PC-9 (cell line): ENCODE measurements at regions not wholly inside any gene's neighbourhood (a gene's known extent, or its start where the extent isn't known, plus 50 kb on each side); places are given as distances from the start of the nearest gene placed in this dataset.
"Not testable (repeated sequence)": the region's sequence is repeated elsewhere in the genome, so short reads cannot be mapped to it uniquely, and the experiment has no call there.

Experiments
- BruUV-seq: library from RNA; stranded (reverse); fragments of 400-500 nt; replicated peaks from 2 replicates; lab custom pipeline; 2021; lab: Mats Ljungman, UMichigan
- CTCF ChIA-PET: fragments of 300-600 bp; sonication (Branson Sonifier 250); formaldehyde crosslinking; loops from one replicate; lab custom pipeline; 2022; ENCODE audit warnings: antibody characterized with exemption; lab: Charles Lee
- POLR2A ChIA-PET: fragments of 300-600 bp; sonication (Branson Sonifier 250); formaldehyde crosslinking; loops from one replicate; lab custom pipeline; 2022; ENCODE audit warnings: antibody characterized with exemption; ENCODE audit not compliant: unreplicated experiment; lab: Charles Lee
- DNase-seq, 2 experiments: peaks; one replicate each; pipeline versions ENCODE4 v3.0.0 to v3.0.0-alpha.2; 2015 to 2022; ENCODE audit warnings: mixed read lengths in 1 of 2
- H2AFZ ChIP-seq: fragments of 200-600 bp; sonication (generic); 2 replicates; pipeline ENCODE4 v1.8.1; 2017; ENCODE audit warnings: antibody characterized with exemption
- H3F3A ChIP-seq: fragments of 200-600 bp; sonication (generic); 2 replicates; pipeline ENCODE4 v1.8.1; 2017; ENCODE audit warnings: antibody characterized with exemption, mild to moderate bottlenecking, low read depth; ENCODE audit not compliant: insufficient read depth
- H3K27ac ChIP-seq: fragments of 200-600 bp; sonication (generic); 2 replicates; pipeline ENCODE4 v1.6.1; 2016; ENCODE audit warnings: mixed run types
- H3K27me3 ChIP-seq: fragments of 200-600 bp; sonication (generic); 2 replicates; pipeline ENCODE4 v1.6.1; 2016; ENCODE audit warnings: low read depth, mixed run types; ENCODE audit not compliant: insufficient read depth
- H3K36me3 ChIP-seq: fragments of 200-600 bp; sonication (generic); 2 replicates; pipeline ENCODE4 v1.6.1; 2016; ENCODE audit warnings: low read depth, mixed run types
- H3K4me1 ChIP-seq: fragments of 200-600 bp; sonication (generic); replicated peaks from 2 replicates; pipeline ENCODE4 v1.6.1; 2016; ENCODE audit warnings: mixed run types; ENCODE audit not compliant: insufficient read depth
- H3K4me2 ChIP-seq: fragments of 200-600 bp; sonication (generic); 2 replicates; pipeline ENCODE4 v1.6.1; 2017; ENCODE audit warnings: mixed run types
- H3K4me3 ChIP-seq: fragments of 200-600 bp; sonication (generic); 2 replicates; pipeline ENCODE4 v1.6.1; 2016; ENCODE audit warnings: mixed run types
- H3K79me2 ChIP-seq: fragments of 200-600 bp; sonication (generic); 2 replicates; pipeline ENCODE4 v1.6.1; 2017; ENCODE audit warnings: low read depth, mixed run types
- H3K9me2 ChIP-seq: fragments of 200-600 bp; sonication (generic); 2 replicates; pipeline ENCODE4 v1.8.1; 2017; ENCODE audit warnings: mild to moderate bottlenecking; ENCODE audit not compliant: insufficient read depth
- H3K9me3 ChIP-seq: fragments of 200-600 bp; sonication (generic); 2 replicates; pipeline ENCODE4 v1.8.1; 2016; ENCODE audit warnings: low read depth; ENCODE audit not compliant: insufficient read depth
- H4K20me1 ChIP-seq: fragments of 200-600 bp; sonication (generic); 2 replicates; pipeline ENCODE4 v1.8.1; 2017; ENCODE audit not compliant: insufficient read depth
- EZH2 ChIP-seq: fragments of 200-600 bp; sonication (generic); IDR thresholded peaks from 2 replicates; pipeline ENCODE4 v1.8.0; 2017; ENCODE audit warnings: antibody characterized with exemption, low read depth
- intact Hi-C: fragments of 100-400 bp; cut with micrococcal nuclease; formaldehyde crosslinking; loops from one replicate; pipeline ENCODE4 v1.10.0; 2022; ENCODE audit not compliant: unreplicated experiment
- TF ChIP-seq, protein P1 (sequence below): fragments of 200-600 bp; sonication (generic); conservative IDR thresholded peaks from 2 replicates; pipeline ENCODE4 v1.6.1; 2017; ENCODE audit warnings: mixed run types, antibody characterized with exemption, mild to moderate bottlenecking, moderate library complexity

DNA sequence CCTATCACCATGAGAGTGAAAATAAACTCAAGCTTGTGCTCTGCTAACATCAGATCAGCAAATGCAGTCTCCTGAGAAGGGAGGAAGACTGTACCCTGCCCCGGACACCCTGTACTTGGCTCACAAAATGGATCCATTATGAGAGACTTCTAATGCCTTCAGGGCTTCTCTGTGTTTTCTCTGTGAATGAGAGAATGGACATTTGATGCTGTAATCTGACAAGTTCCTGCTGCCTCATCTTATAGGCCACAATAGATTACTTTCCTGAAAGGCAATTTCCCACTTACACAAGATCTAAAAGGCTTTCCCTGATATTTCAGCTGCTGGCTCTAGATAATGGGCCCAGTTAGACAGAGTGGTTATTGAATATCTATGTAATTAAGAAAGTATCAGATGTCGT lies 117.2 kb downstream of the OTOR start:
- ChIA-PET POLR2A (no interaction called here), CTCF (no interaction called here)
- no peaks in the 10 kb centered on the region for H3K9me2 ChIP-seq
- no peak for DNase-seq
- H3K79me2 ChIP-seq = no peaks in the 10 kb centered on the region
- H3K27ac ChIP-seq = no peak overlapping the region
- H3K4me2 ChIP-seq = no peak overlapping the region
- H3K36me3 ChIP-seq = no peaks in the 10 kb centered on the region
- intact Hi-C loops = no loop called here
- H2AFZ ChIP-seq = no peak overlapping the region
- H3K9me3 ChIP-seq = no peaks in the 10 kb centered on the region
- no peaks in the 10 kb centered on the region for H3K4me1 ChIP-seq
- no peaks in the 10 kb centered on the region for H4K20me1 ChIP-seq
- TF ChIP-seq, protein P1, sequence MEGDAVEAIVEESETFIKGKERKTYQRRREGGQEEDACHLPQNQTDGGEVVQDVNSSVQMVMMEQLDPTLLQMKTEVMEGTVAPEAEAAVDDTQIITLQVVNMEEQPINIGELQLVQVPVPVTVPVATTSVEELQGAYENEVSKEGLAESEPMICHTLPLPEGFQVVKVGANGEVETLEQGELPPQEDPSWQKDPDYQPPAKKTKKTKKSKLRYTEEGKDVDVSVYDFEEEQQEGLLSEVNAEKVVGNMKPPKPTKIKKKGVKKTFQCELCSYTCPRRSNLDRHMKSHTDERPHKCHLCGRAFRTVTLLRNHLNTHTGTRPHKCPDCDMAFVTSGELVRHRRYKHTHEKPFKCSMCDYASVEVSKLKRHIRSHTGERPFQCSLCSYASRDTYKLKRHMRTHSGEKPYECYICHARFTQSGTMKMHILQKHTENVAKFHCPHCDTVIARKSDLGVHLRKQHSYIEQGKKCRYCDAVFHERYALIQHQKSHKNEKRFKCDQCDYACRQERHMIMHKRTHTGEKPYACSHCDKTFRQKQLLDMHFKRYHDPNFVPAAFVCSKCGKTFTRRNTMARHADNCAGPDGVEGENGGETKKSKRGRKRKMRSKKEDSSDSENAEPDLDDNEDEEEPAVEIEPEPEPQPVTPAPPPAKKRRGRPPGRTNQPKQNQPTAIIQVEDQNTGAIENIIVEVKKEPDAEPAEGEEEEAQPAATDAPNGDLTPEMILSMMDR = no peak
- TF ChIP-seq EZH2 = no peak
- no TSS peak for BruUV-seq
- no peaks in the 10 kb centered on the region for H3F3A ChIP-seq
- H3K4me3 ChIP-seq = no peak overlapping the region
- no peaks in the 10 kb centered on the region for H3K27me3 ChIP-seq

DNA sequence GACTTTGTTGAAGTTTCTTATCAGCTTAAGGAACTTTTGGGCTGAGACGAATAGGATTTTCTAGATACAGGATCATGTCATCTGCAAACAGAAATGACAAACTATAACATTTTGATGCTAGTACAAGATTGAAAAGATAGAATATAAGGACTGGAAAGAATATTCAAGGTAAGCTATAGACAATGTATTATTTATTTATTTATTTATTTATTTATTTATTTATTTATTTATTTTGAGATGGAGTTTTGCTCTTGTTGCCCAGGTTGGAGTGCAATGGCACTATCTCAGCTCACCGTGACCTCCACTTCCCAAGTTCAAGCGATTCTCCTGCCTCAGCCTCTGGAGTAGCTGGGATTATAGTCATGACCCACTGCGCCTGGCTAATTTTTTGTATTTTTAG lies 125.0 kb downstream of the OTOR start:
- BruUV-seq = not testable (repeated sequence)

DNA sequence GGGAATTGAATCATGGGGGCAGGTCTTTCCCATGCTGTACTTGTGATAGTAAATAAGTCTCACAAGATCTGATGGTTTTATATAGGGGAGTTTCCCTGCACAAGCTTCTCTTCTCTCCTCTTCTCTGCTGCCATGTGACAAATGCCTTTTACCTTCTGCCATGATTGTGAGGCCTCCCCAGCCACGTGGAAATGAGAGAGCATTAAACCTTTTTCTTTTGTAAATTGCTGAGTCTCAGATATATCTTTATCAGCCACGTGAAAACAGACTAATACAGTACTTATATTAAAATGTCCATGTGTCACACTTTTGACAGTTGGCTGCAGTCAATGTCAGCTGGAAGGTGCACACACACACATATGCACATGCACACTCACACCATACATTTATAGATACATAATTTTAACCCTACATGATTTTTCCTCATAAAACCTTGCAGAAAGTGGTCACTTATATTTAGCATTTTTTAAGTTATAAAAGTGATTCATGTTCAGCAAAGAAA lies 128.9 kb downstream of the OTOR start:
- no peak overlapping the region for H3K4me2 ChIP-seq
- H3K4me3 ChIP-seq = no peak overlapping the region
- no TSS peak for BruUV-seq
- no peaks in the 10 kb centered on the region for H3F3A ChIP-seq
- H3K9me2 ChIP-seq = no peaks in the 10 kb centered on the region
- H3K4me1 ChIP-seq = no peaks in the 10 kb centered on the region
- no peaks in the 10 kb centered on the region for H3K9me3 ChIP-seq
- H3K27me3 ChIP-seq = peaks cover 7% of the 10 kb centered on the region; the same call in 1 of the 2 replicates
- no peaks in the 10 kb centered on the region for H4K20me1 ChIP-seq
- POLR2A ChIA-PET = interaction anchor here (0.7 kb wide), 1 partner anchor 920 kb away, joined by 3 read pairs; no protein-coding TSS in a partner anchor
- DNase-seq = no peak
- H2AFZ ChIP-seq = no peak overlapping the region
- TF ChIP-seq, protein P1 = no peak
- intact Hi-C loops = no loop called here
- no peaks in the 10 kb centered on the region for H3K36me3 ChIP-seq
- no peaks in the 10 kb centered on the region for H3K79me2 ChIP-seq
- no peak overlapping the region for H3K27ac ChIP-seq
- CTCF ChIA-PET = no interaction called here

More for the DNA sequence above, 125.0 kb downstream of the OTOR start:
- H3F3A ChIP-seq, H3K9me2 ChIP-seq, H3K36me3 ChIP-seq, POLR2A ChIA-PET, DNase-seq, H3K27me3 ChIP-seq, H3K4me1 ChIP-seq, H3K79me2 ChIP-seq, H3K27ac ChIP-seq, H3K4me2 ChIP-seq, H2AFZ ChIP-seq, H3K4me3 ChIP-seq, H3K9me3 ChIP-seq, H4K20me1 ChIP-seq, intact Hi-C loops: not testable (repeated sequence)
- CTCF ChIA-PET = interaction anchor here (0.6 kb wide), 1 partner anchor 423 kb away, joined by 3 read pairs; no protein-coding TSS in a partner anchor

DNA sequence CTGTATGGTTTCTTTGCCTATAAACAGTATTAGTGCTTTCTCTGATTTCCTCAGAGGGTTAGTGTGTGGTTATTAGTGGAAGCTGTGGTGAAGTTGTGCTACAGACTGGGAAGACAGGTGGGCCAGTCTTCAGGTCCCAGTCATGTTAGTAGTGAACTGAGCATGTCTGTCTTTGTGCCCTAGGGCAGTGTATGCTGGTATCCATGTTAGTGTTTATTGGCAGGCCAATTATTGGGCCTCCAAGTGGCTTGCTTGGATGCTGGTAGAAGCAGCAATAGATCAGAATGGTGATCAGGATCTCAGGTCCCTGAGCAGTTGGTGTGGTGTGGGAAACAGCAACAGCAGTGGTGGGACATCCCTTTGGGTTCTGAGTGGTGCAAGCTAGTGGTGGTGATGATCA lies 137.6 kb downstream of the OTOR start:
- DNase-seq = no peak
- Histone ChIP-seq H2AFZ (no peak overlapping the region), H3K4me1 (no peaks in the 10 kb centered on the region), H3K9me3 (no peaks in the 10 kb centered on the region), H3F3A (no peaks in the 10 kb centered on the region), H3K27me3 (peaks cover 7% of the 10 kb centered on the region; the same call in 1 of the 2 replicates), H3K4me2 (no peak overlapping the region), H3K27ac (no peak overlapping the region), H3K9me2 (no peaks in the 10 kb centered on the region), H3K36me3 (no peaks in the 10 kb centered on the region), H3K4me3 (no peak overlapping the region), H4K20me1 (no peaks in the 10 kb centered on the region), H3K79me2 (no peaks in the 10 kb centered on the region)
- CTCF ChIA-PET = no interaction called here
- POLR2A ChIA-PET = no interaction called here
- BruUV-seq = no TSS peak
- TF ChIP-seq, protein P1 = no peak
- TF ChIP-seq EZH2 = no peak
- intact Hi-C loops = no loop called here
